MCF 10A (cell line): ENCODE measurements at regions not wholly inside any gene's neighbourhood (a gene's known extent, or its start where the extent isn't known, plus 50 kb on each side); places are given as distances from the start of the nearest gene placed in this dataset.

ENCODE experiments used
- BruUV-seq: library from RNA; stranded (reverse); fragments of 400-500 nt; replicated peaks from 2 replicates; lab custom pipeline; 2021; lab: Mats Ljungman, UMichigan
- CTCF ChIA-PET: fragments of 300-600 bp; sonication (Branson Sonifier 250); formaldehyde crosslinking; extraction: SDS; loops from one replicate; lab custom pipeline; 2021; ENCODE audit warnings: antibody characterized with exemption, inconsistent platforms; lab: Yijun Ruan, JAX
- POLR2A ChIA-PET: fragments of 300-600, 350-650 bp; sonication (Branson Sonifier 250); formaldehyde crosslinking; extraction: SDS; loops from one replicate; lab custom pipeline; 2020; ENCODE audit warnings: antibody characterized with exemption, inconsistent platforms; lab: Yijun Ruan, JAX
- DNase-seq: peaks from one replicate; pipeline ENCODE4 v3.0.0-alpha.2; 2018; ENCODE audit not compliant: unreplicated experiment
- H3K27ac Mint-ChIP-seq: one replicate; pipeline ENCODE4 v1.8.0; 2022; ENCODE audit warnings: mild to moderate bottlenecking, low read depth, mixed read lengths; ENCODE audit not compliant: unreplicated experiment
- H3K27me3 Mint-ChIP-seq: one replicate; pipeline ENCODE4 v1.8.0; 2022; ENCODE audit warnings: mixed read lengths; ENCODE audit not compliant: insufficient read depth, unreplicated experiment
- H3K36me3 Mint-ChIP-seq: one replicate; pipeline ENCODE4 v1.8.0; 2022; ENCODE audit warnings: mild to moderate bottlenecking, moderate library complexity, mixed read lengths; ENCODE audit not compliant: insufficient read depth, unreplicated experiment
- H3K4me1 Mint-ChIP-seq: one replicate; pipeline ENCODE4 v1.8.0; 2022; ENCODE audit warnings: mixed read lengths; ENCODE audit not compliant: insufficient read depth, unreplicated experiment
- H3K4me3 Mint-ChIP-seq: one replicate; pipeline ENCODE4 v1.8.0; 2022; ENCODE audit warnings: mild to moderate bottlenecking, moderate library complexity, mixed read lengths; ENCODE audit not compliant: unreplicated experiment
- H3K9me3 Mint-ChIP-seq: one replicate; pipeline ENCODE4 v1.8.0; 2022; ENCODE audit warnings: mixed read lengths; ENCODE audit not compliant: unreplicated experiment
- CTCF ChIP-seq: fragments of 200-600 bp; IDR thresholded peaks from one replicate; pipeline ENCODE4 v1.8.0; 2022; ENCODE audit warnings: antibody characterized with exemption, mild to moderate bottlenecking; ENCODE audit not compliant: unreplicated experiment
- intact Hi-C: fragments of 100-400 bp; cut with micrococcal nuclease; formaldehyde crosslinking; loops from 2 replicates; pipeline ENCODE4 v1.14.1; 2022

- Mint-ChIP-seq H3K27ac (no peak overlapping the region), H3K9me3 (peaks cover 7% of the 10 kb centered on the region), H3K27me3 (no peaks in the 10 kb centered on the region), H3K4me3 (no peak overlapping the region), H3K4me1 (no peaks in the 10 kb centered on the region), H3K36me3 (no peaks in the 10 kb centered on the region)
- intact Hi-C loops: no loop called here
- ChIA-PET POLR2A (interaction anchor here (0.7 to 1.2 kb wide), 2 partner anchors 19 to 159 kb away, joined by 3 read pairs; no protein-coding TSS in a partner anchor), CTCF (interaction anchor here (0.6 to 2.0 kb wide), 7 partner anchors 10 to 417 kb away, joined by 3 to 13 read pairs (median 4); no protein-coding TSS in a partner anchor)
- BruUV-seq: no TSS peak
- no peak for TF ChIP-seq CTCF
- DNase-seq: no peak
Observed at GRCh38 chr2:37812941-37813730, 112.0 kb upstream of the RMDN2 start.

- Mint-ChIP-seq H3K27ac (no peak overlapping the region), H3K4me3 (no peak overlapping the region), H3K9me3 (peaks cover 7% of the 10 kb centered on the region), H3K4me1 (no peaks in the 10 kb centered on the region), H3K36me3 (no peaks in the 10 kb centered on the region), H3K27me3 (no peaks in the 10 kb centered on the region)
- no TSS peak for BruUV-seq
- ChIA-PET POLR2A (no interaction called here), CTCF (interaction anchor here (0.7 kb wide), 1 partner anchor 71 kb away, joined by 3 read pairs; no protein-coding TSS in a partner anchor)
- no peak for DNase-seq
- no peak for TF ChIP-seq CTCF
- intact Hi-C loops: no loop called here
Observed at GRCh38 chr2:37816036-37816435, 109.1 kb upstream of the RMDN2 start.

- ChIA-PET CTCF (no interaction called here), POLR2A (interaction anchor here (0.7 kb wide), 1 partner anchor 21 kb away, joined by 3 read pairs; no protein-coding TSS in a partner anchor)
- BruUV-seq: no TSS peak
- Mint-ChIP-seq H3K27me3 (no peaks in the 10 kb centered on the region), H3K9me3 (peaks cover 7% of the 10 kb centered on the region), H3K27ac (no peak overlapping the region), H3K4me3 (no peak overlapping the region), H3K36me3 (no peaks in the 10 kb centered on the region), H3K4me1 (no peaks in the 10 kb centered on the region)
- no peak for DNase-seq
- no peak for TF ChIP-seq CTCF
- intact Hi-C loops: no loop called here
Observed at GRCh38 chr2:37816686-37817085, 108.4 kb upstream of the RMDN2 start.

GRCh38 chr2:37819186-37819585 lies 105.9 kb upstream of the RMDN2 start:
- no peak overlapping the region for H3K27ac Mint-ChIP-seq
- intact Hi-C loops: no loop called here
- no peak overlapping the region for H3K4me3 Mint-ChIP-seq
- ChIA-PET POLR2A (no interaction called here), CTCF (interaction anchor here (0.6 to 1.7 kb wide), 5 partner anchors 10 to 702 kb away, joined by 3 to 8 read pairs (median 4); no protein-coding TSS in a partner anchor)
- no TSS peak for BruUV-seq
- no peak for DNase-seq
- H3K36me3 Mint-ChIP-seq: no peaks in the 10 kb centered on the region
- no peak for TF ChIP-seq CTCF
- no peaks in the 10 kb centered on the region for H3K27me3 Mint-ChIP-seq
- no peaks in the 10 kb centered on the region for H3K4me1 Mint-ChIP-seq
- peaks cover 7% of the 10 kb centered on the region for H3K9me3 Mint-ChIP-seq
